ENCODE measurements at regions not wholly inside any gene's neighbourhood (a gene's known extent, or its start where the extent isn't known, plus 50 kb on each side); places are given as distances from the start of the nearest gene placed in this dataset.

- no peaks in the 10 kb centered on the region for H3K9me3 ChIP-seq (ENCODE audit: control insufficient read depth, low read length, poor library complexity, severe bottlenecking)
- Mint-ChIP-seq H3K4me1 (no peaks in the 10 kb centered on the region), H3K27me3 (peaks cover 68% of the 10 kb centered on the region), H3K36me3 (ENCODE audit: low read depth) (no peaks in the 10 kb centered on the region), H3K4me3 (no peak overlapping the region), H3K27ac (no peak overlapping the region)
- ATAC-seq (no peak), DNase-seq (no peak)
Observed at GRCh38 chr9:107177243-107177839, 105.7 kb upstream of the RAD23B start.

- ATAC-seq (no peak), DNase-seq (no peak)
- H3K36me3 Mint-ChIP-seq (ENCODE audit: low read depth), result no peaks in the 10 kb centered on the region
Observed at GRCh38 chr9:107177857-107178256, 105.2 kb upstream of the RAD23B start.

DNA sequence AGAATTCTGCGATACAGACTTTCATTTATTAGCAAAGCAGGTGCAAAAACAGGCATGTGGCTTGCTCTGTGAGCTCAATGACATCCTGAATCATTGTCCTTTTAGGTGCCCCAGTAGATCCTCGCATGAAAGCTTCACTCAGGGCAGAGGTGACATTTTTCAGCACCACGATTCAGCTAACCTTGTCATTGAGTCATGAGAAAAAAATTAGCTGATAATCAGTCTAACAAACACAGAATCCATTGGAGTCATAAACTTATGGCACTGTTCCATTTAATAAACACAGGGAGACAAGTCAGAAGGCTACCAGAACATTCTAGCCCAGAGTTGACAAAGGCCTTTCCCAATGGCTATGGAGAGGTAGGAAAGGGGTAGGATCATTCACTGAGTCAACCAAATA lies 104.8 kb upstream of the RAD23B start:
- no peak overlapping the region for H3K4me3 Mint-ChIP-seq
- no peaks in the 10 kb centered on the region for H3K36me3 Mint-ChIP-seq (ENCODE audit: low read depth)
- H3K27ac Mint-ChIP-seq, result no peak overlapping the region
- no peaks in the 10 kb centered on the region for H3K9me3 ChIP-seq (ENCODE audit: control insufficient read depth, low read length, poor library complexity, severe bottlenecking)
- no peaks in the 10 kb centered on the region for H3K4me1 Mint-ChIP-seq
- DNase-seq (no peak), ATAC-seq (no peak)
- H3K27me3 Mint-ChIP-seq, result peaks cover 68% of the 10 kb centered on the region

More at GRCh38 chr9:107177857-107178256, 105.2 kb upstream of the RAD23B start:
- H3K4me1 Mint-ChIP-seq, result no peaks in the 10 kb centered on the region
- peaks cover 68% of the 10 kb centered on the region for H3K27me3 Mint-ChIP-seq
- no peaks in the 10 kb centered on the region for H3K9me3 ChIP-seq (ENCODE audit: control insufficient read depth, low read length, poor library complexity, severe bottlenecking)
- H3K4me3 Mint-ChIP-seq, result no peak overlapping the region
- H3K27ac Mint-ChIP-seq, result no peak overlapping the region

GRCh38 chr9:107180206-107180605 lies 102.9 kb upstream of the RAD23B start:
- no peak for ATAC-seq
- H3K36me3 Mint-ChIP-seq (ENCODE audit: low read depth), result no peaks in the 10 kb centered on the region
- H3K4me1 Mint-ChIP-seq, result no peaks in the 10 kb centered on the region
- no peak for DNase-seq
- no peaks in the 10 kb centered on the region for H3K9me3 ChIP-seq (ENCODE audit: control insufficient read depth, low read length, poor library complexity, severe bottlenecking)
- H3K27ac Mint-ChIP-seq, result no peak overlapping the region
- peaks cover 58% of the 10 kb centered on the region for H3K27me3 Mint-ChIP-seq
- H3K4me3 Mint-ChIP-seq, result no peak overlapping the region

- Mint-ChIP-seq H3K4me3 (no peak overlapping the region), H3K27me3 (peaks cover 30% of the 10 kb centered on the region), H3K4me1 (no peaks in the 10 kb centered on the region), H3K36me3 (ENCODE audit: low read depth) (no peaks in the 10 kb centered on the region), H3K27ac (no peak overlapping the region)
- ATAC-seq, result no peak
- no peak for DNase-seq
- H3K9me3 ChIP-seq (ENCODE audit: control insufficient read depth, low read length, poor library complexity, severe bottlenecking), result no peaks in the 10 kb centered on the region
Observed at GRCh38 chr9:107183176-107183575, 99.9 kb upstream of the RAD23B start.

- H3K9me3 ChIP-seq (ENCODE audit: control insufficient read depth, low read length, poor library complexity, severe bottlenecking), result no peaks in the 10 kb centered on the region
- no peak overlapping the region for H3K27ac Mint-ChIP-seq
- no peaks in the 10 kb centered on the region for H3K4me1 Mint-ChIP-seq
- no peak for DNase-seq
- no peak for ATAC-seq
- peaks cover 24% of the 10 kb centered on the region for H3K27me3 Mint-ChIP-seq
- no peaks in the 10 kb centered on the region for H3K36me3 Mint-ChIP-seq (ENCODE audit: low read depth)
- H3K4me3 Mint-ChIP-seq, result no peak overlapping the region
Observed at GRCh38 chr9:107188376-107188775, 94.7 kb upstream of the RAD23B start.

DNA sequence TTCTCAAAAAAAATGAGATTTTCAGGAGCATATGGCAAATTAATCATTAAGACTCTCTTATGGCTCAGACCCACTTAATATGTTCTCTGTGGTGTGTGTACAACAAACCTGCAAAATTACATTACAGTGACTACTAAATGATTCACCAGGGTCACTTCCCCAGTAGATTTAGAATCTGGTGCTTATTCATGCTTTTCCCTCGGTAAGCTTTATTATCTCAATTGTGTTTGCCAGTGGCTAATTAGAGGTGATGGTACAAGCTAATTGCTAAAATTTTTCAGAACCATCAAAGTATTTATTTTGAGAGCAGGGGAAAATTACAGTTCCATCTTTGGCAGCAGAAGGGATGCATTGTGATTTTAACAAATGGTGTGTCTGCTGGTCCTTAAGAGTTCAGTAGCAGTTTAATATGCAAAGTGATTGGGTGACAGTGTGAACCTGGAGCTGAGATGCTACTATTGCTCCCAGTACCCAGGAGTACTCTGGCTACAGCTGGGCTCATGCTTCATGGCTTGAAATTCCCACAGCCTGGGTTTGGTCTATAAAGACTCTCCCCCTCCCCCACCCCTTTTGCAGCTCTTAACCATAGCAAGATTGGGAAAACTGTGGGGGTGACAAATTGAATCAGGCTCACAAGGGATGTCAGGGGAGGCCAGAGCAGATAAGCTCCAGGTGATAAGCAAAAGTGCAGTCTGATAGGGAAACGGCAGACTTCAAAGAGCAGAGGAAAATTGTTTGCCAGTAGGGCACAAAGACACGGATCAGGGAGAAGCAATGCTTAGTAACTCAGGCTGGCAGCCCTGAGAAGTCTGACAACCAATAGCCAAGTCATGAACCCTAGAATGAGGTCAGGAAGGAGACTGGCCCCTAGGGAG lies 92.8 kb upstream of the RAD23B start:
- no peaks in the 10 kb centered on the region for H3K9me3 ChIP-seq (ENCODE audit: control insufficient read depth, low read length, poor library complexity, severe bottlenecking)
- Mint-ChIP-seq H3K4me1 (no peaks in the 10 kb centered on the region), H3K4me3 (no peak overlapping the region), H3K27ac (no peak overlapping the region), H3K36me3 (ENCODE audit: low read depth) (no peaks in the 10 kb centered on the region), H3K27me3 (peaks cover 28% of the 10 kb centered on the region)
- DNase-seq (no peak), ATAC-seq (no peak)

DNA sequence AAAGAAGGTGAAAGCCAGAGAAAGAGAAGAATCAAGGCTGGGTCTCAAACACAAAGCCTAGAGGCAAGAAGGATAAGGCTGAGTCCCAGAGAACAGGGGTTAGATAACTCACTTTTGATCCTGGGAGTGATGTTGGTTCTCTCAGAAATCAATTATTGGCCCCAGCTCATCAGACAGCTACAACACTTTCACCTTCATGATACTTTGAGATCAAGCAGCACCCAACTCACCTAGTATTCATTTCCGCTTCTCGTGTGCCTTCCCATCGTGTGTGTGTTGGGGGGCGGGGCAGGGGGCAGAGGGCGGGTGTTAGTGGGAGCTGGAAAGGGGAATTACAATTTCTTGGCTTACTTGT lies 92.2 kb upstream of the RAD23B start:
- Mint-ChIP-seq H3K4me3 (no peak overlapping the region), H3K36me3 (ENCODE audit: low read depth) (no peaks in the 10 kb centered on the region), H3K27ac (no peak overlapping the region), H3K4me1 (no peaks in the 10 kb centered on the region), H3K27me3 (peaks cover 31% of the 10 kb centered on the region)
- DNase-seq, result no peak
- ATAC-seq, result no peak
- H3K9me3 ChIP-seq (ENCODE audit: control insufficient read depth, low read length, poor library complexity, severe bottlenecking), result no peaks in the 10 kb centered on the region

DNA sequence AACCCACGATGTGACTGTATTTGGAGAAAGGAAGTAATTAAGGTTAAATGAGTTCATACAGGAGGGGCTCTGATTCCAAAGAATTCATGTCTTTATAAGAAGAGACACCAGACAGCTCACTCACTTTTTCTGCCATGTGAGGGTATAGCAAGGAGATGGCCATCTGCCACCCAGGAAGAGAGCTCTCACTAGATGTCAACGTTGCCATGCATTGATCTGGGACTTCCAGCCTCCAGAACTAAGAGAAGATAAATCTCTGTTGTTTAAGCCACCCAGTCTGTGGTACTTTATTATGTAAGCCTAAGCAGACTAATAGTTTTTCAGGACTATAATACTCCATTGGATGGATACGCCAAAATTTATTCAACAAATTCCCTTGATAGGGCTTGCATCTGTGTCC lies 89.8 kb upstream of the RAD23B start:
- no peak overlapping the region for H3K27ac Mint-ChIP-seq
- H3K27me3 Mint-ChIP-seq, result peaks cover 31% of the 10 kb centered on the region
- H3K4me1 Mint-ChIP-seq, result no peaks in the 10 kb centered on the region
- DNase-seq, result no peak
- no peak overlapping the region for H3K4me3 Mint-ChIP-seq
- ATAC-seq, result no peak
- H3K36me3 Mint-ChIP-seq (ENCODE audit: low read depth), result no peaks in the 10 kb centered on the region
- no peaks in the 10 kb centered on the region for H3K9me3 ChIP-seq (ENCODE audit: control insufficient read depth, low read length, poor library complexity, severe bottlenecking)

GRCh38 chr9:107198718-107199117 lies 84.4 kb upstream of the RAD23B start:
- Mint-ChIP-seq H3K4me1 (no peaks in the 10 kb centered on the region), H3K4me3 (no peak overlapping the region), H3K36me3 (ENCODE audit: low read depth) (no peaks in the 10 kb centered on the region), H3K27me3 (peaks cover 19% of the 10 kb centered on the region), H3K27ac (no peak overlapping the region)
- ATAC-seq, result no peak
- no peaks in the 10 kb centered on the region for H3K9me3 ChIP-seq (ENCODE audit: control insufficient read depth, low read length, poor library complexity, severe bottlenecking)
- no peak for DNase-seq

DNA sequence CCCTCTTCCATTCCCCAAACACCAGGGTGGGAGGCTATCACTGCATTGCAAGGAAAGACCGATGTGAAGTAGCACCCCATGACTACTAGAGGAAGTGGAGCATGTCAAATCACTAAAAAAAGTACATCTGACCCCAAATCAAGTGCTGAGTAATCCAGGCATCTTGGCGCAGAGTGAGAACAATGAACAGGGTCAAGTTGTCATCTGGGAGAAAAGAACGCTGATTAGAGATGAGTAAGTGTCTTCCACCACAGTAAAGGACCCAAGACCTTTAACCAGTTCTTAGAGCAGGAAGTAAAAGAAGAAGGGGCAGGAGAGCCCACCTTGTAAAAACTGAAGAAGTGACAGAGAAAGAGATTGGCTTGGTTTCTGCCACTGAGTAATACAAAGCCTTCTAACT lies 75.0 kb upstream of the RAD23B start:
- Mint-ChIP-seq H3K27me3 (peaks cover 8% of the 10 kb centered on the region), H3K4me1 (peaks cover 2% of the 10 kb centered on the region), H3K27ac (no peak overlapping the region), H3K4me3 (no peak overlapping the region), H3K36me3 (ENCODE audit: low read depth) (peaks cover 2% of the 10 kb centered on the region)
- no peak for ATAC-seq
- no peak for DNase-seq
- no peaks in the 10 kb centered on the region for H3K9me3 ChIP-seq (ENCODE audit: control insufficient read depth, low read length, poor library complexity, severe bottlenecking)

DNA sequence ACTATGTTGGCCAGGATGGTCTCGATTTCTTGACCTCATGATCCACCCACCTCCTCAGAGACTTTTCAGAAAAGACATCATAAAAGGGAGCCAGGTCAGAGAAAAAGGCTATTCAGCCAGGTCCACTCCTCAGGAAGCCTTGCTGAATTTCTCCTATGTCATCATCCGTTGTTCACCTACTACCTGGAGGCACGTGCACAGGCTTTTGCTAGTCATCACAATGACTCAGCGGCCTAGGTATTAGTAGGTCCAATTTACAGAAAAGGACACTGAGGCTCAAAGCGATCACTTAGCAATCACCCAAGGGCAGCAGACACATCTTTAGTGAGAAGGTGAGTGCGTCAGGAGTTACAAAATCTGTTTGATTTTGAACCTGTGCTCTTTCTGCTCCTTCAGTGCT lies 72.3 kb upstream of the RAD23B start:
- Mint-ChIP-seq H3K27me3 (peaks cover 8% of the 10 kb centered on the region), H3K27ac (no peak overlapping the region), H3K4me3 (no peak overlapping the region), H3K36me3 (ENCODE audit: low read depth) (no peaks in the 10 kb centered on the region), H3K4me1 (peaks cover 6% of the 10 kb centered on the region)
- no peak for ATAC-seq
- no peaks in the 10 kb centered on the region for H3K9me3 ChIP-seq (ENCODE audit: control insufficient read depth, low read length, poor library complexity, severe bottlenecking)
- no peak for DNase-seq

DNA sequence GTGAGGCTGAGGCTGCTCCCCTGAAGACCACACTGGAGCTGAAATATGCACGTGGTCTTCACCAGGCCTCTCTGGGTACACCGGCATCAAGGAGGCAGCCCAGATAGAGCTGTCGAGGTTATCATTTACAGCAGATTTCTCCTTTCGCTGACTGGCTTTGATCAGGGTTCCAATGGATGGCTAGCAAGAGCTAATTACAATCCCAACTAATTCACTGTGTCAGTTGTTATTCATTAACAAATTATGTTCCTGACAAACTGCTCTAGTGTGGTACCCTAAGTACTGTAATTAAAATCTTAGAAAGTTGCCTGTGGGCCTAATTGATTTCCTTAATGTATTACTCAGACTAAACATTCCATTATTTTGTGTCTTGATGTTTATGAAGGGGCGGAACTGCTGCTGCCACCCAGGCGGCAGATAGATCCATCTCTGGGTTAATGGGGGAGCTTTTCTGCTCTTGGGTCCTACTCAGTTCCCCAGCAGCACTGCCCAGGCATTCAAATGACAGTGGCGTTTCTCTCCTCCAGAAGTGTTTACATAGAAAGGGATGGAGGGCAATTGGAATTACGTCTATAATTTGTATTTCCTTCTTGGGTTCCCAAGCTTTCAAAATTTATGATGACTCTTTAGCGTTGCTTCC lies 71.7 kb upstream of the RAD23B start:
- ATAC-seq (no peak), DNase-seq (no peak)
- Mint-ChIP-seq H3K4me1 (peaks cover 6% of the 10 kb centered on the region), H3K27ac (no peak overlapping the region), H3K36me3 (ENCODE audit: low read depth) (no peaks in the 10 kb centered on the region), H3K4me3 (no peak overlapping the region), H3K27me3 (peaks cover 8% of the 10 kb centered on the region)
- H3K9me3 ChIP-seq (ENCODE audit: control insufficient read depth, low read length, poor library complexity, severe bottlenecking), result no peaks in the 10 kb centered on the region

Measured in T-helper 17 cell (primary cell).